HG03354 (cell line): ENCODE measurements at regions not wholly inside any gene's neighbourhood (a gene's known extent, or its start where the extent isn't known, plus 50 kb on each side); places are given as distances from the start of the nearest gene placed in this dataset.

Experiments
- ATAC-seq: cut with Tn5 transposase; IDR thresholded peaks from one replicate; pipeline ENCODE4 v1.9.1; 2021; ENCODE audit warnings: mild to moderate bottlenecking; ENCODE audit not compliant: unreplicated experiment, poor library complexity, severe bottlenecking

- ATAC-seq, result no peak
Measured at GRCh38 chr10:78924319-78925003, 144.3 kb upstream of the ZMIZ1 start.

GRCh38 chr10:78925275-78925674 lies 143.5 kb upstream of the ZMIZ1 start:
- no peak for ATAC-seq

GRCh38 chr10:78925800-78926319 lies 142.9 kb upstream of the ZMIZ1 start:
- ATAC-seq, result no peak

- ATAC-seq, result no peak
Measured at GRCh38 chr10:78927257-78927995, 141.3 kb upstream of the ZMIZ1 start.

- no peak for ATAC-seq
Measured at GRCh38 chr10:78928330-78928729, 140.4 kb upstream of the ZMIZ1 start.

GRCh38 chr10:78929541-78929940 lies 139.2 kb upstream of the ZMIZ1 start:
- no peak for ATAC-seq

- no peak for ATAC-seq
Measured at GRCh38 chr10:78931321-78932053, 137.3 kb upstream of the ZMIZ1 start.

GRCh38 chr10:78932054-78932386 lies 136.7 kb upstream of the ZMIZ1 start:
- ATAC-seq, result no peak

- no peak for ATAC-seq
Measured at GRCh38 chr10:78932861-78933260, 135.9 kb upstream of the ZMIZ1 start.

- no peak for ATAC-seq
Measured at GRCh38 chr10:78933828-78934531, 134.8 kb upstream of the ZMIZ1 start.

GRCh38 chr10:78934532-78934898 lies 134.3 kb upstream of the ZMIZ1 start:
- ATAC-seq, result no peak

GRCh38 chr10:78934994-78935602 lies 133.7 kb upstream of the ZMIZ1 start:
- no peak for ATAC-seq

- ATAC-seq, result no peak
Measured at GRCh38 chr10:78935697-78936407, 132.9 kb upstream of the ZMIZ1 start.

GRCh38 chr10:78936412-78937342 lies 132.1 kb upstream of the ZMIZ1 start:
- ATAC-seq, result no peak

- ATAC-seq, result no peak
Measured at GRCh38 chr10:78937393-78937792, 131.4 kb upstream of the ZMIZ1 start.

GRCh38 chr10:78937800-78938694 lies 130.7 kb upstream of the ZMIZ1 start:
- no peak for ATAC-seq
